Muscle layer of colon (tissue), 2 donors: ENCODE measurements at regions not wholly inside any gene's neighbourhood (a gene's known extent, or its start where the extent isn't known, plus 50 kb on each side); places are given as distances from the start of the nearest gene placed in this dataset.
"Not testable (repeated sequence)": the region's sequence is repeated elsewhere in the genome, so short reads cannot be mapped to it uniquely, and the experiment has no call there.

ENCODE experiments used
- H3K27ac ChIP-seq: one replicate; pipeline ENCODE4 v1.7.0; 2013; ENCODE audit warnings: low read depth, mild to moderate bottlenecking, low read length, moderate library complexity
- H3K27me3 ChIP-seq, 2 donors: one replicate each; pipeline ENCODE4 v1.7.0; 2013; ENCODE audit warnings: low read length in 2 of 2, mild to moderate bottlenecking in 2 of 2; ENCODE audit not compliant: insufficient read depth in 2 of 2, control insufficient read depth in 1 of 2
- H3K36me3 ChIP-seq: one replicate; pipeline ENCODE4 v1.7.0; 2013; ENCODE audit warnings: mild to moderate bottlenecking, low read length; ENCODE audit not compliant: insufficient read depth
- H3K4me1 ChIP-seq: one replicate; pipeline ENCODE4 v1.7.0; 2013; ENCODE audit warnings: mild to moderate bottlenecking, low read length; ENCODE audit not compliant: insufficient read depth
- H3K4me3 ChIP-seq, 2 donors: one replicate each; pipeline ENCODE4 v1.7.0; 2013; ENCODE audit warnings: low read length in 2 of 2, low read depth in 1 of 2, mild to moderate bottlenecking in 1 of 2, moderate library complexity in 1 of 2
- H3K9ac ChIP-seq: one replicate; pipeline ENCODE4 v1.7.0; 2013; ENCODE audit warnings: low read length
- H3K9me3 ChIP-seq: one replicate; pipeline ENCODE4 v1.7.0; 2013; ENCODE audit warnings: mild to moderate bottlenecking, low read length
- donor health status: abdominal sarcoma.
- donor health status: Adenocarcinoma of cecum.

GRCh38 chr20:48502758-48503157, 325.0 kb downstream of the PREX1 start:
- Histone ChIP-seq H3K9me3 (no peaks in the 10 kb centered on the region), H3K36me3 (no peaks in the 10 kb centered on the region), H3K27ac (no peak overlapping the region), H3K4me3 (no peak overlapping the region), H3K9ac (no peak overlapping the region), H3K27me3 (no peaks in the 10 kb centered on the region), H3K4me1 (no peaks in the 10 kb centered on the region)

- Histone ChIP-seq H3K27me3 (no peaks in the 10 kb centered on the region), H3K27ac (no peak overlapping the region), H3K9ac (no peak overlapping the region), H3K4me1 (no peaks in the 10 kb centered on the region), H3K36me3 (no peaks in the 10 kb centered on the region), H3K4me3 (no peak overlapping the region), H3K9me3 (no peaks in the 10 kb centered on the region)
Observed at GRCh38 chr20:48502016-48502415, 325.8 kb downstream of the PREX1 start.

- H3K4me1 ChIP-seq, H3K27me3 ChIP-seq, H3K9me3 ChIP-seq, H3K9ac ChIP-seq, H3K36me3 ChIP-seq, H3K4me3 ChIP-seq, H3K27ac ChIP-seq: not testable (repeated sequence)
Observed at GRCh38 chr20:48500900-48501299, 326.9 kb downstream of the PREX1 start.

- not testable (repeated sequence) for H3K27me3 ChIP-seq, H3K9ac ChIP-seq, H3K27ac ChIP-seq, H3K9me3 ChIP-seq, H3K4me3 ChIP-seq, H3K4me1 ChIP-seq, H3K36me3 ChIP-seq
Observed at GRCh38 chr20:48498939-48499338, 328.9 kb downstream of the PREX1 start.

GRCh38 chr20:48498125-48498524, 329.7 kb downstream of the PREX1 start:
- not testable (repeated sequence) for H3K4me1 ChIP-seq, H3K4me3 ChIP-seq, H3K36me3 ChIP-seq

GRCh38 chr20:48493966-48494365, 333.8 kb downstream of the PREX1 start:
- H3K4me3 ChIP-seq, result no peak overlapping the region
- H3K27ac ChIP-seq, result no peak overlapping the region
- no peaks in the 10 kb centered on the region for H3K4me1 ChIP-seq
- H3K9me3 ChIP-seq, result no peaks in the 10 kb centered on the region
- no peaks in the 10 kb centered on the region for H3K36me3 ChIP-seq
- no peaks in the 10 kb centered on the region for H3K27me3 ChIP-seq
- H3K9ac ChIP-seq, result no peak overlapping the region

More at GRCh38 chr20:48498125-48498524, 329.7 kb downstream of the PREX1 start:
- not testable (repeated sequence) for H3K27me3 ChIP-seq, H3K27ac ChIP-seq, H3K9ac ChIP-seq, H3K9me3 ChIP-seq

GRCh38 chr20:48493331-48493730, 334.5 kb downstream of the PREX1 start:
- H3K4me3 ChIP-seq, H3K9ac ChIP-seq, H3K4me1 ChIP-seq, H3K27me3 ChIP-seq, H3K36me3 ChIP-seq, H3K9me3 ChIP-seq, H3K27ac ChIP-seq: not testable (repeated sequence)

GRCh38 chr20:48492715-48493070, 335.1 kb downstream of the PREX1 start:
- no peaks in the 10 kb centered on the region for H3K27me3 ChIP-seq
- H3K4me3 ChIP-seq, result no peak overlapping the region
- no peak overlapping the region for H3K9ac ChIP-seq
- no peaks in the 10 kb centered on the region for H3K36me3 ChIP-seq
- no peaks in the 10 kb centered on the region for H3K9me3 ChIP-seq
- H3K4me1 ChIP-seq, result no peaks in the 10 kb centered on the region
- no peak overlapping the region for H3K27ac ChIP-seq

GRCh38 chr20:48492015-48492714, 335.6 kb downstream of the PREX1 start:
- no peak overlapping the region for H3K4me3 ChIP-seq
- no peak overlapping the region for H3K27ac ChIP-seq
- H3K36me3 ChIP-seq, result no peaks in the 10 kb centered on the region
- no peaks in the 10 kb centered on the region for H3K4me1 ChIP-seq
- no peaks in the 10 kb centered on the region for H3K27me3 ChIP-seq
- no peak overlapping the region for H3K9ac ChIP-seq
- no peaks in the 10 kb centered on the region for H3K9me3 ChIP-seq

GRCh38 chr20:48490961-48491831, 336.6 kb downstream of the PREX1 start:
- H3K4me3 ChIP-seq, result no peak overlapping the region
- no peaks in the 10 kb centered on the region for H3K9me3 ChIP-seq
- no peak overlapping the region for H3K27ac ChIP-seq
- no peak overlapping the region for H3K9ac ChIP-seq
- H3K27me3 ChIP-seq, result no peaks in the 10 kb centered on the region
- H3K36me3 ChIP-seq, result no peaks in the 10 kb centered on the region
- H3K4me1 ChIP-seq, result no peaks in the 10 kb centered on the region

GRCh38 chr20:48490341-48490740, 337.5 kb downstream of the PREX1 start:
- not testable (repeated sequence) for H3K9ac ChIP-seq, H3K27me3 ChIP-seq, H3K36me3 ChIP-seq, H3K27ac ChIP-seq, H3K9me3 ChIP-seq, H3K4me3 ChIP-seq, H3K4me1 ChIP-seq

- H3K36me3 ChIP-seq, result no peaks in the 10 kb centered on the region
- no peak overlapping the region for H3K4me3 ChIP-seq
- no peak overlapping the region for H3K9ac ChIP-seq
- no peaks in the 10 kb centered on the region for H3K4me1 ChIP-seq
- H3K9me3 ChIP-seq, result no peaks in the 10 kb centered on the region
- no peak overlapping the region for H3K27ac ChIP-seq
- no peaks in the 10 kb centered on the region for H3K27me3 ChIP-seq
Observed at GRCh38 chr20:48489656-48490055, 338.1 kb downstream of the PREX1 start.
